Gastroesophageal sphincter (tissue), 3 donors: ENCODE measurements at regions not wholly inside any gene's neighbourhood (a gene's known extent, or its start where the extent isn't known, plus 50 kb on each side); places are given as distances from the start of the nearest gene placed in this dataset.
"Not testable (repeated sequence)": the region's sequence is repeated elsewhere in the genome, so short reads cannot be mapped to it uniquely, and the experiment has no call there.

Experiments used
- POLR2A ChIP-seq, 2 donors: fragments of 450-650 bp; IDR thresholded peaks; one replicate each; pipeline ENCODE4 v1.6.1; 2017; ENCODE audit warnings: antibody characterized with exemption in 2 of 2, mild to moderate bottlenecking in 2 of 2, moderate library complexity in 1 of 2
- TF ChIP-seq, protein P1 (sequence below), 4 experiments: fragments of 200-600 bp in 2 of 4; fragments of 450-650 bp in 2 of 4; sonication (generic) in 1 of 4; IDR thresholded peaks; one replicate each; pipeline ENCODE4 v1.5.1; 2017 to 2019; ENCODE audit warnings: antibody characterized with exemption in 4 of 4, mild to moderate bottlenecking in 2 of 4, moderate library complexity in 2 of 4

DNA sequence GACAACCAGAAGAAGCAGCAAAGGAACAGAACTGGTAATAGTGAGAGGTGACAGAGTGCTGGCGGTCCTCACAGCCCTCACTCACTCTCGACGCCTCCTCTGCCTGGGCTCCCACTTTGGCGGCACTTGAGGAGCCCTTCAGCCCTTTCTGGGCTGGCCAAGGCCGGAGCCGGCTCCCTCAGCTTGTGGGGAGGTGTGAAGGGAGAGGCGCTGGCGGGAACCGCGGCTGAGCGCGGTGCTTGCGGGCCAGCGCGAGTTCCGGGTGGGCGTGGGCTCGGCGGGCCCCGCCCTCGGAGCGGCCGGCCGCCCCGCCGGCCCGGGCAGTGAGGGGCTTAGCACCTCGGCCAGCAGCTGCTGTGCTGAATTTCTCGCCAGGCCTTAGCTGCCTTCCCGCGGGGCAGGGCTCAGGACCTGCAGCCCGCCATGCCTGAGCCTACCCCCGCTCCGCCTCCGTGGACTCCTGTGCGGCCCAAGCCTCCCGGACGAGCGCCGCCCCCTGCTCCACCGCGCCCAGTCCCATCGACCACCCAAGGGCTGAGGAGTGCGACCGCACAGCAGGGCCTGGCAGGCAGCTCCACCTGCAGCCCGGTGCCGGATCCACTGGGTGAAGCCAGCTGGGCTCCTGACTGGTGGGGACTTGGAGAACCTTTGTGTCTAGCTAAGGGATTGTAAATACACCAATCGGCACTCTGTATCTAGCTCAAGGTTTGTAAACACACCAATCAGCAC lies 366.0 kb downstream of the DNAH5 start:
- TF ChIP-seq POLR2A (IDR thresholded peaks at IDR 0.05): not testable (repeated sequence)
- TF ChIP-seq, protein P1, sequence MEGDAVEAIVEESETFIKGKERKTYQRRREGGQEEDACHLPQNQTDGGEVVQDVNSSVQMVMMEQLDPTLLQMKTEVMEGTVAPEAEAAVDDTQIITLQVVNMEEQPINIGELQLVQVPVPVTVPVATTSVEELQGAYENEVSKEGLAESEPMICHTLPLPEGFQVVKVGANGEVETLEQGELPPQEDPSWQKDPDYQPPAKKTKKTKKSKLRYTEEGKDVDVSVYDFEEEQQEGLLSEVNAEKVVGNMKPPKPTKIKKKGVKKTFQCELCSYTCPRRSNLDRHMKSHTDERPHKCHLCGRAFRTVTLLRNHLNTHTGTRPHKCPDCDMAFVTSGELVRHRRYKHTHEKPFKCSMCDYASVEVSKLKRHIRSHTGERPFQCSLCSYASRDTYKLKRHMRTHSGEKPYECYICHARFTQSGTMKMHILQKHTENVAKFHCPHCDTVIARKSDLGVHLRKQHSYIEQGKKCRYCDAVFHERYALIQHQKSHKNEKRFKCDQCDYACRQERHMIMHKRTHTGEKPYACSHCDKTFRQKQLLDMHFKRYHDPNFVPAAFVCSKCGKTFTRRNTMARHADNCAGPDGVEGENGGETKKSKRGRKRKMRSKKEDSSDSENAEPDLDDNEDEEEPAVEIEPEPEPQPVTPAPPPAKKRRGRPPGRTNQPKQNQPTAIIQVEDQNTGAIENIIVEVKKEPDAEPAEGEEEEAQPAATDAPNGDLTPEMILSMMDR (IDR thresholded peaks at IDR 0.05): not testable (repeated sequence)
